ENCODE measurements at regions not wholly inside any gene's neighbourhood (a gene's known extent, or its start where the extent isn't known, plus 50 kb on each side); places are given as distances from the start of the nearest gene placed in this dataset.

GRCh38 chr15:59876140-59876539 lies 128.0 kb upstream of the FOXB1 start:
- FAIRE-seq (no peak), DNase-seq (ENCODE audit: insufficient read length, low spot score) (no peak)
- TF ChIP-seq PAX5 (IDR thresholded peaks at IDR 0.05; ENCODE audit: insufficient read depth, low read length, severe bottlenecking), result no peak
- no peak for TF ChIP-seq POU2F2 (IDR thresholded peaks at IDR 0.05; ENCODE audit: low read depth, low read length)
- TF ChIP-seq TAF1 (IDR thresholded peaks at IDR 0.05; ENCODE audit: low read depth, low read length), result no peak
- no peak for TF ChIP-seq SPI1 (IDR thresholded peaks at IDR 0.05; ENCODE audit: low read depth, low read length)
- no peak for TF ChIP-seq POLR2AphosphoS5 (IDR thresholded peaks at IDR 0.05; ENCODE audit: low read depth, low read length)
- no peak for TF ChIP-seq POLR2A (IDR thresholded peaks at IDR 0.05; ENCODE audit: low read depth, low read length)

GRCh38 chr15:59873644-59874272 lies 130.4 kb upstream of the FOXB1 start:
- DNase-seq (ENCODE audit: insufficient read length, low spot score) (no peak), FAIRE-seq (no peak)
- TF ChIP-seq TAF1 (IDR thresholded peaks at IDR 0.05; ENCODE audit: low read depth, low read length) (no peak), SPI1 (IDR thresholded peaks at IDR 0.05; ENCODE audit: low read depth, low read length) (no peak), POLR2AphosphoS5 (IDR thresholded peaks at IDR 0.05; ENCODE audit: low read depth, low read length) (no peak), PAX5 (IDR thresholded peaks at IDR 0.05; ENCODE audit: insufficient read depth, low read length, severe bottlenecking) (no peak)

GRCh38 chr15:59867086-59867855 lies 136.8 kb upstream of the FOXB1 start:
- no peak for FAIRE-seq
- TF ChIP-seq PAX5 (IDR thresholded peaks at IDR 0.05; ENCODE audit: insufficient read depth, low read length, severe bottlenecking), result no peak
- no peak for TF ChIP-seq SPI1 (IDR thresholded peaks at IDR 0.05; ENCODE audit: low read depth, low read length)
- TF ChIP-seq TAF1 (IDR thresholded peaks at IDR 0.05; ENCODE audit: low read depth, low read length), result no peak
- TF ChIP-seq POU2F2 (IDR thresholded peaks at IDR 0.05; ENCODE audit: low read depth, low read length), result no peak
- no peak for TF ChIP-seq POLR2AphosphoS5 (IDR thresholded peaks at IDR 0.05; ENCODE audit: low read depth, low read length)
- TF ChIP-seq POLR2A (IDR thresholded peaks at IDR 0.05; ENCODE audit: low read depth, low read length), result no peak
- DNase-seq (ENCODE audit: insufficient read length, low spot score), result no peak

- no peak for FAIRE-seq
- TF ChIP-seq POLR2A (IDR thresholded peaks at IDR 0.05; ENCODE audit: low read depth, low read length) (no peak), SPI1 (IDR thresholded peaks at IDR 0.05; ENCODE audit: low read depth, low read length) (no peak), PAX5 (IDR thresholded peaks at IDR 0.05; ENCODE audit: insufficient read depth, low read length, severe bottlenecking) (no peak), POU2F2 (IDR thresholded peaks at IDR 0.05; ENCODE audit: low read depth, low read length) (no peak), POLR2AphosphoS5 (IDR thresholded peaks at IDR 0.05; ENCODE audit: low read depth, low read length) (no peak), TAF1 (IDR thresholded peaks at IDR 0.05; ENCODE audit: low read depth, low read length) (no peak)
- no peak for DNase-seq (ENCODE audit: insufficient read length, low spot score)
Measured at GRCh38 chr15:59866642-59867041, 137.5 kb upstream of the FOXB1 start.

- no peak for TF ChIP-seq POLR2AphosphoS5 (IDR thresholded peaks at IDR 0.05; ENCODE audit: low read depth, low read length)
- DNase-seq (ENCODE audit: insufficient read length, low spot score) (no peak), FAIRE-seq (no peak)
Measured at GRCh38 chr15:59862191-59863155, 141.6 kb upstream of the FOXB1 start.

GRCh38 chr15:59847968-59848367 lies 156.1 kb upstream of the FOXB1 start:
- TF ChIP-seq POU2F2 (IDR thresholded peaks at IDR 0.05; ENCODE audit: low read depth, low read length) (no peak), POLR2AphosphoS5 (IDR thresholded peaks at IDR 0.05; ENCODE audit: low read depth, low read length) (no peak), TAF1 (IDR thresholded peaks at IDR 0.05; ENCODE audit: low read depth, low read length) (no peak), POLR2A (IDR thresholded peaks at IDR 0.05; ENCODE audit: low read depth, low read length) (no peak), PAX5 (IDR thresholded peaks at IDR 0.05; ENCODE audit: insufficient read depth, low read length, severe bottlenecking) (no peak), SPI1 (IDR thresholded peaks at IDR 0.05; ENCODE audit: low read depth, low read length) (no peak)
- no peak for FAIRE-seq
- no peak for DNase-seq (ENCODE audit: insufficient read length, low spot score)

- TF ChIP-seq PAX5 (IDR thresholded peaks at IDR 0.05; ENCODE audit: insufficient read depth, low read length, severe bottlenecking), result no peak
- no peak for TF ChIP-seq TAF1 (IDR thresholded peaks at IDR 0.05; ENCODE audit: low read depth, low read length)
- no peak for TF ChIP-seq POLR2AphosphoS5 (IDR thresholded peaks at IDR 0.05; ENCODE audit: low read depth, low read length)
- no peak for TF ChIP-seq SPI1 (IDR thresholded peaks at IDR 0.05; ENCODE audit: low read depth, low read length)
- TF ChIP-seq POU2F2 (IDR thresholded peaks at IDR 0.05; ENCODE audit: low read depth, low read length), result no peak
- no peak for TF ChIP-seq POLR2A (IDR thresholded peaks at IDR 0.05; ENCODE audit: low read depth, low read length)
Measured at GRCh38 chr15:59845942-59846499, 156.9 kb upstream of the BNIP2 start.

GRCh38 chr15:59843609-59844008 lies 154.5 kb upstream of the BNIP2 start:
- TF ChIP-seq TAF1 (IDR thresholded peaks at IDR 0.05; ENCODE audit: low read depth, low read length) (no peak), PAX5 (IDR thresholded peaks at IDR 0.05; ENCODE audit: insufficient read depth, low read length, severe bottlenecking) (no peak), POU2F2 (IDR thresholded peaks at IDR 0.05; ENCODE audit: low read depth, low read length) (no peak), SPI1 (IDR thresholded peaks at IDR 0.05; ENCODE audit: low read depth, low read length) (no peak), POLR2A (IDR thresholded peaks at IDR 0.05; ENCODE audit: low read depth, low read length) (no peak)
- DNase-seq (ENCODE audit: insufficient read length, low spot score), result no peak
- no peak for FAIRE-seq

More at GRCh38 chr15:59845942-59846499, 156.9 kb upstream of the BNIP2 start:
- no peak for DNase-seq (ENCODE audit: insufficient read length, low spot score)
- no peak for FAIRE-seq

GRCh38 chr15:59841036-59841435 lies 151.9 kb upstream of the BNIP2 start:
- no peak for DNase-seq (ENCODE audit: insufficient read length, low spot score)
- TF ChIP-seq SPI1 (IDR thresholded peaks at IDR 0.05; ENCODE audit: low read depth, low read length) (no peak), POLR2AphosphoS5 (IDR thresholded peaks at IDR 0.05; ENCODE audit: low read depth, low read length) (no peak), POU2F2 (IDR thresholded peaks at IDR 0.05; ENCODE audit: low read depth, low read length) (no peak), PAX5 (IDR thresholded peaks at IDR 0.05; ENCODE audit: insufficient read depth, low read length, severe bottlenecking) (no peak), POLR2A (IDR thresholded peaks at IDR 0.05; ENCODE audit: low read depth, low read length) (no peak), TAF1 (IDR thresholded peaks at IDR 0.05; ENCODE audit: low read depth, low read length) (no peak)
- FAIRE-seq, result peak; percentile 51

All from GM12891 (cell line).